OCI-LY1 (cell line): ENCODE measurements at regions not wholly inside any gene's neighbourhood (a gene's known extent, or its start where the extent isn't known, plus 50 kb on each side); places are given as distances from the start of the nearest gene placed in this dataset.

ENCODE experiments used
- CTCF ChIP-seq: fragments of 200-600 bp; sonication (generic), shearing (Covaris generic); IDR thresholded peaks from 2 replicates; pipeline ENCODE4 v1.5.1; 2017; ENCODE audit warnings: mild to moderate bottlenecking, antibody characterized with exemption, low read length, moderate library complexity, mixed read lengths
- EZH2 ChIP-seq: fragments of 200-600 bp; sonication (generic), shearing (Covaris generic); IDR thresholded peaks from 2 replicates; pipeline ENCODE4 v1.8.0; 2017; ENCODE audit warnings: borderline replicate concordance, mixed run types, mild to moderate bottlenecking, antibody characterized with exemption, low read length, moderate library complexity, mixed read lengths

GRCh38 chr1:4397196-4397595, 257.2 kb upstream of the AJAP1 start:
- TF ChIP-seq CTCF (no peak), EZH2 (no peak)
